ENCODE measurements at regions not wholly inside any gene's neighbourhood (a gene's known extent, or its start where the extent isn't known, plus 50 kb on each side); places are given as distances from the start of the nearest gene placed in this dataset.

DNA sequence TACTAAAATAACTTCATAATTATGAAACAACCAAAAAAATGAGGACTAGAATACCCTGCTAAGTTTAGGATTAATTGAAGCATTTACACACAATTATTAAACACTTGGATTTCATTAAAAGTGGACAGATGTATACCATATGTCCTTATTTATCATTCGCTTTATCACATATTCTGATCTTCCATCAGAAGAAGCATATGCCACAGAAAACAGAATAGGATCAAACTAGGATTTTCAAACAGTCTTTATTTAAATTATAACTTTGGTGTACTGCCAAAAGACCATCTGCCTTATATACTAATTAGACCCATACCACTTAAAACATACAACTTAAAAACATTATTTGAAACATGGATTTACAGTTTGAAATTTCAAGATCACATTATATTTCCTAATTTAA is 727.1 kb upstream of the KLHL1 start:
- H3K4me3 ChIP-seq (ENCODE audit: low read length, poor library complexity, severe bottlenecking): no peak overlapping the region
- H3K79me2 ChIP-seq (ENCODE audit: insufficient read depth, low read length): no peaks in the 10 kb centered on the region
- H3K27me3 ChIP-seq (ENCODE audit: insufficient read depth, low read length, poor library complexity, severe bottlenecking): no peaks in the 10 kb centered on the region
- H3K36me3 ChIP-seq (ENCODE audit: insufficient read depth, low read length): no peaks in the 10 kb centered on the region
- peaks cover 8% of the 10 kb centered on the region for H3K4me1 ChIP-seq (ENCODE audit: insufficient read depth, low read length, poor library complexity, severe bottlenecking)
- no peak for TF ChIP-seq EZH2phosphoT487 (IDR thresholded peaks at IDR 0.05; ENCODE audit: borderline replicate concordance)
- TF ChIP-seq, protein P1, sequence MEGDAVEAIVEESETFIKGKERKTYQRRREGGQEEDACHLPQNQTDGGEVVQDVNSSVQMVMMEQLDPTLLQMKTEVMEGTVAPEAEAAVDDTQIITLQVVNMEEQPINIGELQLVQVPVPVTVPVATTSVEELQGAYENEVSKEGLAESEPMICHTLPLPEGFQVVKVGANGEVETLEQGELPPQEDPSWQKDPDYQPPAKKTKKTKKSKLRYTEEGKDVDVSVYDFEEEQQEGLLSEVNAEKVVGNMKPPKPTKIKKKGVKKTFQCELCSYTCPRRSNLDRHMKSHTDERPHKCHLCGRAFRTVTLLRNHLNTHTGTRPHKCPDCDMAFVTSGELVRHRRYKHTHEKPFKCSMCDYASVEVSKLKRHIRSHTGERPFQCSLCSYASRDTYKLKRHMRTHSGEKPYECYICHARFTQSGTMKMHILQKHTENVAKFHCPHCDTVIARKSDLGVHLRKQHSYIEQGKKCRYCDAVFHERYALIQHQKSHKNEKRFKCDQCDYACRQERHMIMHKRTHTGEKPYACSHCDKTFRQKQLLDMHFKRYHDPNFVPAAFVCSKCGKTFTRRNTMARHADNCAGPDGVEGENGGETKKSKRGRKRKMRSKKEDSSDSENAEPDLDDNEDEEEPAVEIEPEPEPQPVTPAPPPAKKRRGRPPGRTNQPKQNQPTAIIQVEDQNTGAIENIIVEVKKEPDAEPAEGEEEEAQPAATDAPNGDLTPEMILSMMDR (conservative IDR thresholded peaks at IDR 0.05; ENCODE audit: low read length): no peak
- no peak overlapping the region for H3K4me2 ChIP-seq (ENCODE audit: low read depth, low read length, poor library complexity, severe bottlenecking)
- H3K9me3 ChIP-seq (ENCODE audit: insufficient read depth, low read depth, low read length): no peaks in the 10 kb centered on the region
- no peaks in the 10 kb centered on the region for H3K9me2 ChIP-seq (replicated peaks; ENCODE audit: low read depth, low read length)
- no peak overlapping the region for H2AFZ ChIP-seq (ENCODE audit: low read length)
- H3F3A ChIP-seq (ENCODE audit: low read depth): no peaks in the 10 kb centered on the region
- H4K20me1 ChIP-seq (ENCODE audit: insufficient read depth, low read length, poor library complexity, severe bottlenecking): no peaks in the 10 kb centered on the region
- no peak overlapping the region for H3K9ac ChIP-seq (ENCODE audit: low read depth, low read length, poor library complexity, severe bottlenecking)

DNA sequence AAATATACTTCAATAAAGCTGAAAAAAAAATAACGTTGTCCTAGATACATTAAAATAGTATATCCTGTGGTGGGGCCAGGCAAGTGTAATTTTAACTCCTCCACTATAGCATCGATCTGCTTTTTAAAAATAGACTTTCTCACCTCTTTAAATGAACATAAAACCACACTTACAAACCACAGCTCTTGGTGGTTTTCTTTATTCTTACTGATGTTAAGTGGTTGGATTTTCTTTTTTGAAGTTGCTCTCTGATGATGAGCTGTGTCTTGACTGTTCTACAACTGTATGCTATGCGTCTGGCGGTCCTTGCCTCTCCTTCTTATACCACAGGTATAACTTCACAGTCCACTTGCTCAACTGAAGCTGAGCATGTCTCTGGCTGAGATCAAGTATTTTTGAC is 721.5 kb upstream of the KLHL1 start:
- Histone ChIP-seq H3K36me3 (ENCODE audit: insufficient read depth, low read length) (no peaks in the 10 kb centered on the region), H3K4me3 (ENCODE audit: low read length, poor library complexity, severe bottlenecking) (no peak overlapping the region), H3K4me2 (ENCODE audit: low read depth, low read length, poor library complexity, severe bottlenecking) (peak overlapping the region; percentile 40), H3K9me3 (ENCODE audit: insufficient read depth, low read depth, low read length) (no peaks in the 10 kb centered on the region), H4K20me1 (ENCODE audit: insufficient read depth, low read length, poor library complexity, severe bottlenecking) (no peaks in the 10 kb centered on the region), H3K9ac (ENCODE audit: low read depth, low read length, poor library complexity, severe bottlenecking) (no peak overlapping the region), H3F3A (ENCODE audit: low read depth) (no peaks in the 10 kb centered on the region), H3K9me2 (replicated peaks; ENCODE audit: low read depth, low read length) (no peaks in the 10 kb centered on the region), H3K79me2 (ENCODE audit: insufficient read depth, low read length) (no peaks in the 10 kb centered on the region), H2AFZ (ENCODE audit: low read length) (no peak overlapping the region), H3K27me3 (ENCODE audit: insufficient read depth, low read length, poor library complexity, severe bottlenecking) (no peaks in the 10 kb centered on the region), H3K4me1 (ENCODE audit: insufficient read depth, low read length, poor library complexity, severe bottlenecking) (peaks cover 19% of the 10 kb centered on the region)
- TF ChIP-seq, protein P1 (conservative IDR thresholded peaks at IDR 0.05; ENCODE audit: low read length): no peak
- no peak for TF ChIP-seq EZH2phosphoT487 (IDR thresholded peaks at IDR 0.05; ENCODE audit: borderline replicate concordance)

DNA sequence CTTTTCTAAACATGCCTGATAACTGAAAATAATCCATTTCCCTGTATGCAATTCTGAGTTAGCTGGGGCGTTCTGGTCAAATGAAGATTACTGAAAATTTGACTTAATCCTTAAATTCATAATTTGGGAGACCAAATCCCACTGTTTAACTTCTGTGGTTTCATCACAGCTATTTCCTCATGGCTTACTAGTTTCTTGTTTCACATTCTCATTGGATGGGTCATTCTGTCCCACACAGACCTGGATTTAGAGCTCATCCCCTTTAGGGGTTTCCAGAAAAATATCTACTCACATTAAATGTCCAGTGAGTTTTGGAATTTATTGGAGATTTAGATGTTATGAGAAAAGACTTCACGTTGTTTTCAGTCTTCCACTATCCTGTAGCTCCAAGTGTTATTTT is 709.3 kb upstream of the KLHL1 start:
- peaks cover 3% of the 10 kb centered on the region; the same call in 1 of the 2 replicates for H3K9me3 ChIP-seq (ENCODE audit: insufficient read depth, low read depth, low read length)
- no peaks in the 10 kb centered on the region for H3K9me2 ChIP-seq (replicated peaks; ENCODE audit: low read depth, low read length)
- no peaks in the 10 kb centered on the region for H3K27me3 ChIP-seq (ENCODE audit: insufficient read depth, low read length, poor library complexity, severe bottlenecking)
- no peaks in the 10 kb centered on the region for H3K36me3 ChIP-seq (ENCODE audit: insufficient read depth, low read length)
- no peak overlapping the region for H3K4me3 ChIP-seq (ENCODE audit: low read length, poor library complexity, severe bottlenecking)
- no peaks in the 10 kb centered on the region for H3K79me2 ChIP-seq (ENCODE audit: insufficient read depth, low read length)
- TF ChIP-seq, protein P1 (conservative IDR thresholded peaks at IDR 0.05; ENCODE audit: low read length): no peak
- no peak for TF ChIP-seq EZH2phosphoT487 (IDR thresholded peaks at IDR 0.05; ENCODE audit: borderline replicate concordance)
- H3F3A ChIP-seq (ENCODE audit: low read depth): no peaks in the 10 kb centered on the region
- no peak overlapping the region for H2AFZ ChIP-seq (ENCODE audit: low read length)
- peaks cover 3% of the 10 kb centered on the region for H3K4me1 ChIP-seq (ENCODE audit: insufficient read depth, low read length, poor library complexity, severe bottlenecking)
- H3K9ac ChIP-seq (ENCODE audit: low read depth, low read length, poor library complexity, severe bottlenecking): no peak overlapping the region
- H4K20me1 ChIP-seq (ENCODE audit: insufficient read depth, low read length, poor library complexity, severe bottlenecking): no peaks in the 10 kb centered on the region
- H3K4me2 ChIP-seq (ENCODE audit: low read depth, low read length, poor library complexity, severe bottlenecking): no peak overlapping the region

Measured in Loucy (cell line).